ENCODE measurements at regions not wholly inside any gene's neighbourhood (a gene's known extent, or its start where the extent isn't known, plus 50 kb on each side); places are given as distances from the start of the nearest gene placed in this dataset.

DNA sequence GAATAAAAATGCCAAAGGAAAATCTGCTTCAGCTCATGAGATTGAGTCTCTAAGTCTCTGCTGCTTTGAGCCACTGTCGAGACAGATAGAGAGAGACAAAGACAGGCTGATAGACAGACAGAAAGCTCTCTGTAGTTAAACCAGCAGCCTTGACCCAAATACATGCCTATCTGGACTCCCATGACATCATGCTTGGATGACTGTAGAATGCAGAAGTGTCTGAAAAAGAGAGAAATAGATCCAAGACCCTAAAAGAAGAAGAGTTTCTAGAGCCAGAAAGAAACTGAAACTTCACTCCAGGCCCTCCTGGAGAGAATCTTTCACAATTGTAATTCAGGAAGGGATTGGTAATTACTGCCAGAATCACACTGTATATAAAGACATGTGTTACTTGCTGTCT is 122.6 kb upstream of the PLXNC1 start:
- H3K27ac Mint-ChIP-seq: no peak overlapping the region
- H3K27me3 ChIP-seq (ENCODE audit: control insufficient read depth in 1 of 2, insufficient read depth in 2 of 2, low read length in 2 of 2): no peaks in the 10 kb centered on the region
- peaks cover 14% of the 10 kb centered on the region for H3K4me1 Mint-ChIP-seq (ENCODE audit: low read depth)
- no peaks in the 10 kb centered on the region for H3K27me3 Mint-ChIP-seq
- peaks cover 4 to 14% of the 10 kb centered on the region in 2 experiments for H3K9me3 ChIP-seq (ENCODE audit: control insufficient read depth in 1 of 2, insufficient read depth in 1 of 2, low read length in 2 of 2)
- H3K4me3 Mint-ChIP-seq: no peak overlapping the region
- H3K9me3 Mint-ChIP-seq: peaks cover 9% of the 10 kb centered on the region
- ChIA-PET CTCF (no interaction called here), POLR2A (no interaction called here)
- no peaks in the 10 kb centered on the region for H3K36me3 Mint-ChIP-seq (ENCODE audit: low read depth)
- intact Hi-C loops (cut with DNase I, micrococcal nuclease): no loop called here
- DNase-seq: no peak
- H3K27ac ChIP-seq (ENCODE audit: low read depth in 1 of 2, low read length in 2 of 2): no peak overlapping the region
- no peaks in the 10 kb centered on the region for H3K36me3 ChIP-seq (ENCODE audit: insufficient read depth, low read length)
- ATAC-seq (ENCODE audit: poor library complexity): no peak
- no peak overlapping the region for H3K4me3 ChIP-seq (ENCODE audit: low read length)
- TF ChIP-seq, protein P1, sequence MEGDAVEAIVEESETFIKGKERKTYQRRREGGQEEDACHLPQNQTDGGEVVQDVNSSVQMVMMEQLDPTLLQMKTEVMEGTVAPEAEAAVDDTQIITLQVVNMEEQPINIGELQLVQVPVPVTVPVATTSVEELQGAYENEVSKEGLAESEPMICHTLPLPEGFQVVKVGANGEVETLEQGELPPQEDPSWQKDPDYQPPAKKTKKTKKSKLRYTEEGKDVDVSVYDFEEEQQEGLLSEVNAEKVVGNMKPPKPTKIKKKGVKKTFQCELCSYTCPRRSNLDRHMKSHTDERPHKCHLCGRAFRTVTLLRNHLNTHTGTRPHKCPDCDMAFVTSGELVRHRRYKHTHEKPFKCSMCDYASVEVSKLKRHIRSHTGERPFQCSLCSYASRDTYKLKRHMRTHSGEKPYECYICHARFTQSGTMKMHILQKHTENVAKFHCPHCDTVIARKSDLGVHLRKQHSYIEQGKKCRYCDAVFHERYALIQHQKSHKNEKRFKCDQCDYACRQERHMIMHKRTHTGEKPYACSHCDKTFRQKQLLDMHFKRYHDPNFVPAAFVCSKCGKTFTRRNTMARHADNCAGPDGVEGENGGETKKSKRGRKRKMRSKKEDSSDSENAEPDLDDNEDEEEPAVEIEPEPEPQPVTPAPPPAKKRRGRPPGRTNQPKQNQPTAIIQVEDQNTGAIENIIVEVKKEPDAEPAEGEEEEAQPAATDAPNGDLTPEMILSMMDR (IDR thresholded peaks at IDR 0.05): no peak
- H3K4me1 ChIP-seq (ENCODE audit: insufficient read depth, low read length): peaks cover 9% of the 10 kb centered on the region

DNA sequence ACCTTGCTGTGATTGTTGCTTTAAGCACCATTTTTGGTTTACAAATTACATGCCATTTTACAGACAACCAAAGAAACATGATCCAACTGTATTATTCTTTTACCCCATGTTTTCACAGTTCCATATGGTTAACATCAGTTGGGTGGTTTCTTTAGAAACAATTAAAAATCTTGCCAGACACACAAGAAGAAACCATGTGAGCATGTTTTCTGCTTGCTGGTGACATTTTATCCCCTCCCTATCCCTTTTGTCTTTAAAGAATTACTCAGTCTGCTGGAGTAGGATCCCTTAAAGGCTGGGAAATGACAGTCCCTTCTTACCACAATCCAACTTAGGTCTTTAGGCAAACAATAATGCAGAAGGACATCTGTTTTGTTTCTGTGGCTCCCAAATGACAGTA is 121.8 kb upstream of the PLXNC1 start:
- H3K9me3 ChIP-seq (ENCODE audit: control insufficient read depth in 1 of 2, insufficient read depth in 1 of 2, low read length in 2 of 2): peaks cover 4 to 14% of the 10 kb centered on the region in 2 experiments
- Mint-ChIP-seq H3K4me1 (ENCODE audit: low read depth) (peaks cover 22% of the 10 kb centered on the region), H3K9me3 (peaks cover 9% of the 10 kb centered on the region), H3K4me3 (no peak overlapping the region), H3K27me3 (no peaks in the 10 kb centered on the region), H3K27ac (no peak overlapping the region), H3K36me3 (ENCODE audit: low read depth) (no peaks in the 10 kb centered on the region)
- DNase-seq (no peak), ATAC-seq (ENCODE audit: poor library complexity) (no peak)
- no peak overlapping the region for H3K27ac ChIP-seq (ENCODE audit: low read depth in 1 of 2, low read length in 2 of 2)
- intact Hi-C loops (cut with DNase I, micrococcal nuclease): no loop called here
- TF ChIP-seq, protein P1 (IDR thresholded peaks at IDR 0.05): no peak
- H3K4me1 ChIP-seq (ENCODE audit: insufficient read depth, low read length): peaks cover 17% of the 10 kb centered on the region
- CTCF ChIA-PET: no interaction called here
- POLR2A ChIA-PET: no interaction called here
- H3K36me3 ChIP-seq (ENCODE audit: insufficient read depth, low read length): no peaks in the 10 kb centered on the region
- no peaks in the 10 kb centered on the region for H3K27me3 ChIP-seq (ENCODE audit: control insufficient read depth in 1 of 2, insufficient read depth in 2 of 2, low read length in 2 of 2)
- no peak overlapping the region for H3K4me3 ChIP-seq (ENCODE audit: low read length)

DNA sequence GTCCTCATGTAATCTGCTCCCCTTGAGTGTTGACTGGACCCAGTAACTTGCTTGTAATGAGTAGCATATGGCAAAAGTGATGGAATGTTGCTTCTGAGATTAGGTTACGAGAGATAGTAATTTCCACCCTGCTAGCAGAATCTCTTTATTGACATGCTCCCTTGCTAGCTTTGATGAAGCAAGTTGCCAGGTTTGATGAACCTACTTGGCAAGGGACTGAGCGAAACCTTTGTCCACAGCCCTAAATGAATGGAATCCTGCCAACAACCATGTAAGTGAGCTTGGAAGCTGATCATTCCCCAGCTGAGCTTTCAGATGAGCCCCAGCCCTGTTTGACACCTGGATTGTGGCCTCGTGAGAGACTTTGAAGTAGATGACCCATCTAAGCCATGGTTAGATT is 120.8 kb upstream of the PLXNC1 start:
- H3K36me3 ChIP-seq (ENCODE audit: insufficient read depth, low read length): no peaks in the 10 kb centered on the region
- ChIA-PET POLR2A (no interaction called here), CTCF (no interaction called here)
- no peaks in the 10 kb centered on the region for H3K27me3 ChIP-seq (ENCODE audit: control insufficient read depth in 1 of 2, insufficient read depth in 2 of 2, low read length in 2 of 2)
- H3K4me3 ChIP-seq (ENCODE audit: low read length): no peak overlapping the region
- peaks cover 4 to 14% of the 10 kb centered on the region in 2 experiments for H3K9me3 ChIP-seq (ENCODE audit: control insufficient read depth in 1 of 2, insufficient read depth in 1 of 2, low read length in 2 of 2)
- Mint-ChIP-seq H3K27ac (no peak overlapping the region), H3K4me3 (no peak overlapping the region), H3K27me3 (no peaks in the 10 kb centered on the region), H3K36me3 (ENCODE audit: low read depth) (no peaks in the 10 kb centered on the region), H3K9me3 (peaks cover 6% of the 10 kb centered on the region), H3K4me1 (ENCODE audit: low read depth) (peaks cover 30% of the 10 kb centered on the region)
- DNase-seq (no peak), ATAC-seq (ENCODE audit: poor library complexity) (no peak)
- H3K27ac ChIP-seq (ENCODE audit: low read depth in 1 of 2, low read length in 2 of 2): no peak overlapping the region
- peaks cover 26% of the 10 kb centered on the region for H3K4me1 ChIP-seq (ENCODE audit: insufficient read depth, low read length)
- intact Hi-C loops (cut with DNase I, micrococcal nuclease): no loop called here
- TF ChIP-seq, protein P1 (IDR thresholded peaks at IDR 0.05): no peak

Data from CD4-positive, alpha-beta T cell (primary cell).